ENCODE measurements at regions not wholly inside any gene's neighbourhood (a gene's known extent, or its start where the extent isn't known, plus 50 kb on each side); places are given as distances from the start of the nearest gene placed in this dataset.

DNA sequence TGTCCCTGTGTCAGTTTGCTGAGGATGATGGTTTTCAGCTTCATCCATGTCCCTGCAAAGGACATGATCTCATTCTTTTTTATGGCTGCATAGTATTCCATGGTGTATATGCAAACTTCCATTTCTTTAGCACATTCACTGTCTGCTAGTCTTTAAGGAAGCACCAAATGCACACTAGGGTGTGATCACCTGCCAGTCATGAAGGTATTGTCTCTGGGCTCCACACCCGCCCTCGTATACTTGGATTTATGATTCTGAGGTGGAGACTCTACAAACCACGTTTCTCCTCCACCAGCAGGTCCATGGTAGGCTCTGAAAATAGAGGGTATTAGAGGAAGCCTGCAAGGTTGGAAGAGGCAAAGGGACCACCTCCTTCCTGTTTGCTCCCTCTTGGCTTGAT lies 75.9 kb upstream of the MAML3 start (continued):
- no peak for TF ChIP-seq RBBP5 (conservative IDR thresholded peaks at IDR 0.05)
- TF ChIP-seq, protein P1, sequence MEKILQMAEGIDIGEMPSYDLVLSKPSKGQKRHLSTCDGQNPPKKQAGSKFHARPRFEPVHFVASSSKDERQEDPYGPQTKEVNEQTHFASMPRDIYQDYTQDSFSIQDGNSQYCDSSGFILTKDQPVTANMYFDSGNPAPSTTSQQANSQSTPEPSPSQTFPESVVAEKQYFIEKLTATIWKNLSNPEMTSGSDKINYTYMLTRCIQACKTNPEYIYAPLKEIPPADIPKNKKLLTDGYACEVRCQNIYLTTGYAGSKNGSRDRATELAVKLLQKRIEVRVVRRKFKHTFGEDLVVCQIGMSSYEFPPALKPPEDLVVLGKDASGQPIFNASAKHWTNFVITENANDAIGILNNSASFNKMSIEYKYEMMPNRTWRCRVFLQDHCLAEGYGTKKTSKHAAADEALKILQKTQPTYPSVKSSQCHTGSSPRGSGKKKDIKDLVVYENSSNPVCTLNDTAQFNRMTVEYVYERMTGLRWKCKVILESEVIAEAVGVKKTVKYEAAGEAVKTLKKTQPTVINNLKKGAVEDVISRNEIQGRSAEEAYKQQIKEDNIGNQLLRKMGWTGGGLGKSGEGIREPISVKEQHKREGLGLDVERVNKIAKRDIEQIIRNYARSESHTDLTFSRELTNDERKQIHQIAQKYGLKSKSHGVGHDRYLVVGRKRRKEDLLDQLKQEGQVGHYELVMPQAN (conservative IDR thresholded peaks at IDR 0.05), result no peak
- TF ChIP-seq BACH1 (IDR thresholded peaks at IDR 0.05; ENCODE audit: borderline replicate concordance), result no peak
- TF ChIP-seq, protein P2, sequence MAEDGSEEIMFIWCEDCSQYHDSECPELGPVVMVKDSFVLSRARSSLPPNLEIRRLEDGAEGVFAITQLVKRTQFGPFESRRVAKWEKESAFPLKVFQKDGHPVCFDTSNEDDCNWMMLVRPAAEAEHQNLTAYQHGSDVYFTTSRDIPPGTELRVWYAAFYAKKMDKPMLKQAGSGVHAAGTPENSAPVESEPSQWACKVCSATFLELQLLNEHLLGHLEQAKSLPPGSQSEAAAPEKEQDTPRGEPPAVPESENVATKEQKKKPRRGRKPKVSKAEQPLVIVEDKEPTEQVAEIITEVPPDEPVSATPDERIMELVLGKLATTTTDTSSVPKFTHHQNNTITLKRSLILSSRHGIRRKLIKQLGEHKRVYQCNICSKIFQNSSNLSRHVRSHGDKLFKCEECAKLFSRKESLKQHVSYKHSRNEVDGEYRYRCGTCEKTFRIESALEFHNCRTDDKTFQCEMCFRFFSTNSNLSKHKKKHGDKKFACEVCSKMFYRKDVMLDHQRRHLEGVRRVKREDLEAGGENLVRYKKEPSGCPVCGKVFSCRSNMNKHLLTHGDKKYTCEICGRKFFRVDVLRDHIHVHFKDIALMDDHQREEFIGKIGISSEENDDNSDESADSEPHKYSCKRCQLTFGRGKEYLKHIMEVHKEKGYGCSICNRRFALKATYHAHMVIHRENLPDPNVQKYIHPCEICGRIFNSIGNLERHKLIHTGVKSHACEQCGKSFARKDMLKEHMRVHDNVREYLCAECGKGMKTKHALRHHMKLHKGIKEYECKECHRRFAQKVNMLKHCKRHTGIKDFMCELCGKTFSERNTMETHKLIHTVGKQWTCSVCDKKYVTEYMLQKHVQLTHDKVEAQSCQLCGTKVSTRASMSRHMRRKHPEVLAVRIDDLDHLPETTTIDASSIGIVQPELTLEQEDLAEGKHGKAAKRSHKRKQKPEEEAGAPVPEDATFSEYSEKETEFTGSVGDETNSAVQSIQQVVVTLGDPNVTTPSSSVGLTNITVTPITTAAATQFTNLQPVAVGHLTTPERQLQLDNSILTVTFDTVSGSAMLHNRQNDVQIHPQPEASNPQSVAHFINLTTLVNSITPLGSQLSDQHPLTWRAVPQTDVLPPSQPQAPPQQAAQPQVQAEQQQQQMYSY (CRISPR knock-in tag; IDR thresholded peaks at IDR 0.05), result no peak
- TF ChIP-seq HDGF (IDR thresholded peaks at IDR 0.05), result no peak

DNA sequence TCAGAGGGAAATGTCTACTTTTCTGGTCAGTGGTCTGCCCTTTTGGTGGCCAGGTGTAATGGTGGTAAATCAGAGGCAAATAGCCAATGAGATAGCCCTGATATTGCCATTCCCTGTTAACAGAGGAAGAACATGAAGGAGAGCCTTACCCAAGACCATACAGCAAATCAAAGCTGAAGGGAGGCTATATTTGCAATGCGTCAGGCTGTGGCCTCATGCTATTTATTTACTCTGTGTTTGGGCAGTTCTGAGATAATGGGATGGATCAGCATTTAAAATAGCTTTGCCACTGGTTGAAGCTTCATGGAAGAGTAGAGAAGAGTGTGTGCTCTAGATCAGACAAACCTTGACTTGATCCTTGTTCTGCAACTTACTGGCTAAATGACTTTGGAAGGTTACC lies 73.3 kb upstream of the MAML3 start:
- ChIA-PET POLR2A (no interaction called here), SMC1A (ENCODE audit: uncharacterized antibody, unreplicated experiment) (no interaction called here), RAD21 (ENCODE audit: unreplicated experiment) (no interaction called here), CTCF (interaction anchor here (0.6 kb wide), 1 partner anchor 730 kb away, joined by 3 read pairs; no protein-coding TSS in a partner anchor)
- Histone ChIP-seq H3K79me2 (ENCODE audit: control insufficient read depth, insufficient read depth, low read length) (no peaks in the 10 kb centered on the region), H3K4me2 (ENCODE audit: control insufficient read depth, insufficient read depth) (no peak overlapping the region), H2AFZ (ENCODE audit: control insufficient read depth, low read depth, low read length) (no peak overlapping the region), H3K4me1 (ENCODE audit: control insufficient read depth, insufficient read depth, low read length) (no peaks in the 10 kb centered on the region), H3K9ac (ENCODE audit: control insufficient read depth, insufficient read depth, low read length) (no peak overlapping the region), H3K36me3 (ENCODE audit: control insufficient read depth in 2 of 2, insufficient read depth in 2 of 2, low read length in 1 of 2) (no peaks in the 10 kb centered on the region), H4K20me1 (ENCODE audit: control insufficient read depth, insufficient read depth) (no peaks in the 10 kb centered on the region), H3K4me3 (no peak overlapping the region), H3K9me3 (replicated peaks; ENCODE audit: control insufficient read depth, insufficient read depth, low read length) (no peaks in the 10 kb centered on the region; the same call in 2 of the 3 replicates), H3K27ac (ENCODE audit: control insufficient read depth, insufficient read depth) (no peak overlapping the region), H3K27me3 (replicated peaks in 1 of 2; ENCODE audit: control insufficient read depth in 2 of 2, insufficient read depth in 2 of 2, low read length in 1 of 2) (no peaks in the 10 kb centered on the region; a peak in 1 of 4 replicates)
- ATAC-seq, result no peak
- in situ Hi-C loops (cut with MboI), result no loop called here
- DNase-seq (ENCODE audit: low read depth, low spot score), result no peak
- intact Hi-C loops (cut with micrococcal nuclease; ENCODE audit: unreplicated experiment), result no loop called here
- WGBS (ENCODE audit: insufficient coverage, insufficient replicate concordance, low lambda C conversion rate, missing lambda C conversion rate), result 4% methylated on average over 1 of the region's 1 CpG
- BruUV-seq (replicated peaks), result no TSS peak
- no peak for FAIRE-seq
- TF ChIP-seq ZZZ3 (IDR thresholded peaks at IDR 0.05; ENCODE audit: control insufficient read depth, insufficient read length, low read depth), result no peak
- TF ChIP-seq ASH2L (IDR thresholded peaks at IDR 0.05; ENCODE audit: borderline replicate concordance, low read depth), result no peak
- TF ChIP-seq, protein P3, sequence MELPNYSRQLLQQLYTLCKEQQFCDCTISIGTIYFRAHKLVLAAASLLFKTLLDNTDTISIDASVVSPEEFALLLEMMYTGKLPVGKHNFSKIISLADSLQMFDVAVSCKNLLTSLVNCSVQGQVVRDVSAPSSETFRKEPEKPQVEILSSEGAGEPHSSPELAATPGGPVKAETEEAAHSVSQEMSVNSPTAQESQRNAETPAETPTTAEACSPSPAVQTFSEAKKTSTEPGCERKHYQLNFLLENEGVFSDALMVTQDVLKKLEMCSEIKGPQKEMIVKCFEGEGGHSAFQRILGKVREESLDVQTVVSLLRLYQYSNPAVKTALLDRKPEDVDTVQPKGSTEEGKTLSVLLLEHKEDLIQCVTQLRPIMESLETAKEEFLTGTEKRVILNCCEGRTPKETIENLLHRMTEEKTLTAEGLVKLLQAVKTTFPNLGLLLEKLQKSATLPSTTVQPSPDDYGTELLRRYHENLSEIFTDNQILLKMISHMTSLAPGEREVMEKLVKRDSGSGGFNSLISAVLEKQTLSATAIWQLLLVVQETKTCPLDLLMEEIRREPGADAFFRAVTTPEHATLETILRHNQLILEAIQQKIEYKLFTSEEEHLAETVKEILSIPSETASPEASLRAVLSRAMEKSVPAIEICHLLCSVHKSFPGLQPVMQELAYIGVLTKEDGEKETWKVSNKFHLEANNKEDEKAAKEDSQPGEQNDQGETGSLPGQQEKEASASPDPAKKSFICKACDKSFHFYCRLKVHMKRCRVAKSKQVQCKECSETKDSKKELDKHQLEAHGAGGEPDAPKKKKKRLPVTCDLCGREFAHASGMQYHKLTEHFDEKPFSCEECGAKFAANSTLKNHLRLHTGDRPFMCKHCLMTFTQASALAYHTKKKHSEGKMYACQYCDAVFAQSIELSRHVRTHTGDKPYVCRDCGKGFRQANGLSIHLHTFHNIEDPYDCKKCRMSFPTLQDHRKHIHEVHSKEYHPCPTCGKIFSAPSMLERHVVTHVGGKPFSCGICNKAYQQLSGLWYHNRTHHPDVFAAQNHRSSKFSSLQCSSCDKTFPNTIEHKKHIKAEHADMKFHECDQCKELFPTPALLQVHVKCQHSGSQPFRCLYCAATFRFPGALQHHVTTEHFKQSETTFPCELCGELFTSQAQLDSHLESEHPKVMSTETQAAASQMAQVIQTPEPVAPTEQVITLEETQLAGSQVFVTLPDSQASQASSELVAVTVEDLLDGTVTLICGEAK (IDR thresholded peaks at IDR 0.05; ENCODE audit: borderline replicate concordance), result no peak
- no peak for TF ChIP-seq YY1 (IDR thresholded peaks at IDR 0.05; ENCODE audit: low read depth, low read length)

Data from GM12878 (cell line).